T-helper 2 cell treated with Interferon-gamma antibody and Interleukin-4, amounts not matched to agents 5 μg/mL and 100 μg/mL, for 36 hours (primary cell): ENCODE measurements at regions not wholly inside any gene's neighbourhood (a gene's known extent, or its start where the extent isn't known, plus 50 kb on each side); places are given as distances from the start of the nearest gene placed in this dataset.
"Not testable (repeated sequence)": the region's sequence is repeated elsewhere in the genome, so short reads cannot be mapped to it uniquely, and the experiment has no call there.

Experiments used
- DNase-seq: peaks from one replicate; pipeline ENCODE4 v3.0.0; 2021; ENCODE audit warnings: low spot score
- H3K27ac Mint-ChIP-seq: one replicate; pipeline ENCODE4 v1.8.0; 2021; ENCODE audit warnings: mild to moderate bottlenecking, mixed read lengths
- H3K27me3 Mint-ChIP-seq: one replicate; pipeline ENCODE4 v1.8.0; 2021; ENCODE audit warnings: low read depth, mixed read lengths
- H3K36me3 Mint-ChIP-seq: one replicate; pipeline ENCODE4 v1.8.0; 2021; ENCODE audit warnings: low read depth, mixed read lengths
- H3K4me1 Mint-ChIP-seq: one replicate; pipeline ENCODE4 v1.8.0; 2021; ENCODE audit warnings: low read depth, mixed read lengths
- H3K4me3 Mint-ChIP-seq: one replicate; pipeline ENCODE4 v1.8.0; 2022; ENCODE audit warnings: mild to moderate bottlenecking, moderate library complexity, mixed read lengths
- H3K9me3 Mint-ChIP-seq: one replicate; pipeline ENCODE4 v1.8.0; 2021; ENCODE audit warnings: mixed read lengths

- not testable (repeated sequence) for H3K27me3 Mint-ChIP-seq, H3K27ac Mint-ChIP-seq, H3K4me1 Mint-ChIP-seq, H3K9me3 Mint-ChIP-seq, DNase-seq, H3K36me3 Mint-ChIP-seq
- H3K4me3 Mint-ChIP-seq, result peak overlapping the region; percentile 61
Observed at GRCh38 chr15:101961765-101962164, 149.8 kb downstream of the OR4F15 start.

GRCh38 chr15:101963687-101964086 lies 151.7 kb downstream of the OR4F15 start:
- not testable (repeated sequence) for H3K27ac Mint-ChIP-seq, H3K27me3 Mint-ChIP-seq, H3K9me3 Mint-ChIP-seq, DNase-seq, H3K4me1 Mint-ChIP-seq, H3K36me3 Mint-ChIP-seq, H3K4me3 Mint-ChIP-seq

GRCh38 chr15:101965353-101965752 lies 153.4 kb downstream of the OR4F15 start:
- DNase-seq, H3K4me3 Mint-ChIP-seq, H3K27ac Mint-ChIP-seq, H3K27me3 Mint-ChIP-seq, H3K4me1 Mint-ChIP-seq, H3K9me3 Mint-ChIP-seq, H3K36me3 Mint-ChIP-seq: not testable (repeated sequence)

- H3K36me3 Mint-ChIP-seq, H3K27ac Mint-ChIP-seq, H3K27me3 Mint-ChIP-seq, DNase-seq, H3K9me3 Mint-ChIP-seq, H3K4me3 Mint-ChIP-seq, H3K4me1 Mint-ChIP-seq: not testable (repeated sequence)
Observed at GRCh38 chr15:101965860-101966259, 153.9 kb downstream of the OR4F15 start.

GRCh38 chr15:101967364-101967763 lies 155.4 kb downstream of the OR4F15 start:
- H3K4me3 Mint-ChIP-seq, H3K27ac Mint-ChIP-seq, H3K27me3 Mint-ChIP-seq, H3K36me3 Mint-ChIP-seq, H3K4me1 Mint-ChIP-seq, DNase-seq, H3K9me3 Mint-ChIP-seq: not testable (repeated sequence)

GRCh38 chr15:101970605-101971004 lies 158.6 kb downstream of the OR4F15 start:
- not testable (repeated sequence) for H3K9me3 Mint-ChIP-seq, H3K4me3 Mint-ChIP-seq, DNase-seq, H3K36me3 Mint-ChIP-seq, H3K4me1 Mint-ChIP-seq, H3K27me3 Mint-ChIP-seq, H3K27ac Mint-ChIP-seq

- H3K36me3 Mint-ChIP-seq, H3K27ac Mint-ChIP-seq, H3K4me1 Mint-ChIP-seq, DNase-seq, H3K9me3 Mint-ChIP-seq, H3K4me3 Mint-ChIP-seq, H3K27me3 Mint-ChIP-seq: not testable (repeated sequence)
Observed at GRCh38 chr15:101977281-101977680, 165.3 kb downstream of the OR4F15 start.

GRCh38 chr15:101980206-101980910 lies 168.4 kb downstream of the OR4F15 start:
- H3K4me3 Mint-ChIP-seq, H3K27ac Mint-ChIP-seq, H3K36me3 Mint-ChIP-seq, H3K4me1 Mint-ChIP-seq, H3K27me3 Mint-ChIP-seq, H3K9me3 Mint-ChIP-seq: not testable (repeated sequence)
- peak; percentile 26 for DNase-seq
